Peyer's patch (tissue), 4 donors: ENCODE measurements at regions not wholly inside any gene's neighbourhood (a gene's known extent, or its start where the extent isn't known, plus 50 kb on each side); places are given as distances from the start of the nearest gene placed in this dataset.

ENCODE experiments used
- DNase-seq, 3 donors: peaks; one replicate each; pipeline ENCODE4 v3.0.0-alpha.2; 2017 to 2019
- H3K27ac ChIP-seq, 4 donors: fragments of 200-600 bp; sonication (generic); one replicate each; pipeline ENCODE4 v1.5.1; 2016 to 2019
- H3K27me3 ChIP-seq, 2 donors: fragments of 200-600 bp; sonication (generic); one replicate each; pipeline ENCODE4 v1.5.1; 2019
- H3K36me3 ChIP-seq, 3 donors: fragments of 200-600 bp; sonication (generic); one replicate each; pipeline ENCODE4 v1.5.1; 2016 to 2019
- H3K4me1 ChIP-seq, 4 donors: fragments of 200-600 bp; sonication (generic); one replicate each; pipeline ENCODE4 v1.5.1; 2016 to 2019
- H3K4me3 ChIP-seq, 4 donors: fragments of 200-600 bp; sonication (generic); 1 replicate in 3 of 4; 2 replicates in 1 of 4; pipeline ENCODE4 v1.5.1; 2016 to 2019; ENCODE audit warnings: mild to moderate bottlenecking in 1 of 4
- H3K9me3 ChIP-seq, 4 donors: fragments of 200-600 bp; sonication (generic); one replicate each; pipeline ENCODE4 v1.5.1; 2016 to 2019; ENCODE audit warnings: mild to moderate bottlenecking in 1 of 4
- POLR2A ChIP-seq, 2 donors: fragments of 450-650 bp; IDR thresholded peaks; one replicate each; pipeline ENCODE4 v1.5.1; 2017; ENCODE audit warnings: antibody characterized with exemption in 2 of 2, mild to moderate bottlenecking in 2 of 2, moderate library complexity in 2 of 2
- TF ChIP-seq, protein P1 (sequence below), 6 experiments: fragments of 450-650 bp in 4 of 6; fragments of 200-600 bp in 2 of 6; sonication (generic) in 1 of 6; IDR thresholded peaks; one replicate each; pipeline ENCODE4 v1.5.1; 2017 to 2019; ENCODE audit warnings: antibody characterized with exemption in 6 of 6, mild to moderate bottlenecking in 3 of 6, moderate library complexity in 1 of 6

DNA sequence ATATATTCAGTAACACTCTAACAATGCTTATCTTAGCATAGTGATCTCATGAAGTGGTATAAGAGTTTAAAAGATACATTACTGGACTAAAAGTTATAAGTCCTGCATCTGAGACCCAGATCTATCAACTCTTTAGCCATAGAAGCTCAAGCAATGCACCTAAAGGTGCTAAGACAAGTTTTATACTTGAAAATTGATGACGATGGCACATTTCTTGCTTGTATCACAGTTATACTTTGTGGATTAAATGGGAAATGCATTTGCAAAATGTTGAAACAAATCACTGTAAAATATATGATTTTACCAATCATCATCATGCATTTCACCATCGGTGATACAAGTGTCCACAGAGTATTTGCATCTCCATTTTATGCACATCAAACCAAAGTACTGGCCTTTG lies 525.3 kb upstream of the ZNF385D start:
- no peaks in the 10 kb centered on the region for H3K4me1 ChIP-seq
- no peak for DNase-seq
- H3K4me3 ChIP-seq = no peak overlapping the region
- H3K27me3 ChIP-seq = no peaks in the 10 kb centered on the region
- no peaks in the 10 kb centered on the region for H3K36me3 ChIP-seq
- H3K27ac ChIP-seq = no peak overlapping the region
- H3K9me3 ChIP-seq = no peaks in the 10 kb centered on the region
- no peak for TF ChIP-seq POLR2A (IDR thresholded peaks at IDR 0.05)
- TF ChIP-seq, protein P1, sequence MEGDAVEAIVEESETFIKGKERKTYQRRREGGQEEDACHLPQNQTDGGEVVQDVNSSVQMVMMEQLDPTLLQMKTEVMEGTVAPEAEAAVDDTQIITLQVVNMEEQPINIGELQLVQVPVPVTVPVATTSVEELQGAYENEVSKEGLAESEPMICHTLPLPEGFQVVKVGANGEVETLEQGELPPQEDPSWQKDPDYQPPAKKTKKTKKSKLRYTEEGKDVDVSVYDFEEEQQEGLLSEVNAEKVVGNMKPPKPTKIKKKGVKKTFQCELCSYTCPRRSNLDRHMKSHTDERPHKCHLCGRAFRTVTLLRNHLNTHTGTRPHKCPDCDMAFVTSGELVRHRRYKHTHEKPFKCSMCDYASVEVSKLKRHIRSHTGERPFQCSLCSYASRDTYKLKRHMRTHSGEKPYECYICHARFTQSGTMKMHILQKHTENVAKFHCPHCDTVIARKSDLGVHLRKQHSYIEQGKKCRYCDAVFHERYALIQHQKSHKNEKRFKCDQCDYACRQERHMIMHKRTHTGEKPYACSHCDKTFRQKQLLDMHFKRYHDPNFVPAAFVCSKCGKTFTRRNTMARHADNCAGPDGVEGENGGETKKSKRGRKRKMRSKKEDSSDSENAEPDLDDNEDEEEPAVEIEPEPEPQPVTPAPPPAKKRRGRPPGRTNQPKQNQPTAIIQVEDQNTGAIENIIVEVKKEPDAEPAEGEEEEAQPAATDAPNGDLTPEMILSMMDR (IDR thresholded peaks at IDR 0.05) = no peak

- H3K27ac ChIP-seq = no peak overlapping the region
- no peak overlapping the region for H3K4me3 ChIP-seq
- H3K9me3 ChIP-seq = no peaks in the 10 kb centered on the region
- TF ChIP-seq, protein P1 (IDR thresholded peaks at IDR 0.05) = no peak
- no peak for TF ChIP-seq POLR2A (IDR thresholded peaks at IDR 0.05)
- DNase-seq = no peak
- H3K36me3 ChIP-seq = no peaks in the 10 kb centered on the region
- no peaks in the 10 kb centered on the region for H3K27me3 ChIP-seq
- H3K4me1 ChIP-seq = no peaks in the 10 kb centered on the region
Measured at GRCh38 chr3:22284559-22284958, 533.5 kb upstream of the ZNF385D start.

DNA sequence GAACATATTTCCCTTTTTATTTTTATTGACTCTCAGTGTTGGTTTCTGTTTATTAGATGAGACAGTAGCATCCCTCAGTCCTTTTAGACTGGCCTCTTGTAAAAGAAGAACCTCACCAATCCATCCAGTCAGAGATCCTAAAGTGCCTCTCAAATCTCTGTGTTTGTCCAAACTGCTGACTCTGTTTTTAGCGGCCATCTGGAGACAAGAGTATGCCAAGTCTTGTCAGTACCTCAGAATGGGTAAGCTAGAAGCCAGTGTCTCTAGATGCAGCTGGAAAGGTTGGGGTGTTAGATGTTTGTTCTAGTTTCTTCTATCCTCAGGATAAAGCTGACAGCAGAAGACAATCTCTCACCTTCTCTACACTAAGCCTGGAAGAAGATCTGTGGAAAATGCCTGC lies 537.7 kb upstream of the ZNF385D start:
- no peaks in the 10 kb centered on the region for H3K4me1 ChIP-seq
- peaks cover 0 to 7% (median 0%) of the 10 kb centered on the region in 4 donors for H3K9me3 ChIP-seq
- TF ChIP-seq, protein P1 (IDR thresholded peaks at IDR 0.05) = no peak
- TF ChIP-seq POLR2A (IDR thresholded peaks at IDR 0.05) = no peak
- H3K27me3 ChIP-seq = no peaks in the 10 kb centered on the region
- no peak overlapping the region for H3K4me3 ChIP-seq
- no peak overlapping the region for H3K27ac ChIP-seq
- H3K36me3 ChIP-seq = no peaks in the 10 kb centered on the region
- no peak for DNase-seq

DNA sequence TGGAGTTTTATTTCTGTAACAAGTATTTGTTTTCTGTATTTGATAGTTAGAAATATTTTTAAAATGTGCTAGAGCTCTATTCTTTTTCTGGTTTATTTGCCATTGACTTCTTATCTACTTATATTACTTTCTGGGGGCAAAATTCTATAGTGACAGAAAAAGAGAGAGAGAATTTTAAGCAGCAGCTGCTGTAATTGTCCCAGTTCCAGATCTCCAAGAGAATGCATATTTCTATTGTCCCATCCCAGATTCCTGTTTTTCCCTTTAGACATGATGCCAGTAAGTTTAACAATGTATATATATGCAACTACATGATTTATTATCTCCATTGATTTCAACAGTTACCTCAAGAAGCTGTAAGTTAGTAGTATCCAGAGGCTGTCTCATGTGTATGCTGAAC lies 541.7 kb upstream of the ZNF385D start:
- H3K27ac ChIP-seq = no peak overlapping the region
- peaks cover 0 to 7% (median 0%) of the 10 kb centered on the region in 4 donors for H3K9me3 ChIP-seq
- no peak overlapping the region for H3K4me3 ChIP-seq
- DNase-seq = no peak
- H3K4me1 ChIP-seq = no peaks in the 10 kb centered on the region
- H3K27me3 ChIP-seq = no peaks in the 10 kb centered on the region
- no peaks in the 10 kb centered on the region for H3K36me3 ChIP-seq
- TF ChIP-seq, protein P1 (IDR thresholded peaks at IDR 0.05) = no peak
- no peak for TF ChIP-seq POLR2A (IDR thresholded peaks at IDR 0.05)

DNA sequence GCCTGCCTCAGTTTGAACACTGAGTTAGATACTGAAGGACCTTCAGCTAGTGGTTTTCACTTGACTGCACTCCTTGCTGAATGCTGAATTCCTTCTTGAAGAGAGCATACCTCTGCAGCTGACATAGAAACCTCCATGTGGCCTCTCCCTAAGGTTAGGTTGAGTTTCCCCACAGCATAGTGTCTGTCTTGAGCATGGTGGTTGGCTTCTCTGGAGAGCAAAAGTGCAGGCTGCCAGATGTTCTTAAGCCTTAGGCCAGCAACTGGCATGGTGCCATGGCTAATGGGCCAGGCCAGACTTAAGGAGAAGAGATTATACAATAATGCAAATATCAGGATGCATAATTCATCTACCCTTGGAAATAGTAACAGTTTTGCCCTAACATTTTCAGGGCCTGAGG lies 545.6 kb upstream of the ZNF385D start:
- H3K4me1 ChIP-seq = no peaks in the 10 kb centered on the region
- no peak overlapping the region for H3K4me3 ChIP-seq
- H3K9me3 ChIP-seq = no peaks in the 10 kb centered on the region
- no peak for TF ChIP-seq POLR2A (IDR thresholded peaks at IDR 0.05)
- no peaks in the 10 kb centered on the region for H3K27me3 ChIP-seq
- no peak overlapping the region for H3K27ac ChIP-seq
- no peaks in the 10 kb centered on the region for H3K36me3 ChIP-seq
- no peak for DNase-seq

DNA sequence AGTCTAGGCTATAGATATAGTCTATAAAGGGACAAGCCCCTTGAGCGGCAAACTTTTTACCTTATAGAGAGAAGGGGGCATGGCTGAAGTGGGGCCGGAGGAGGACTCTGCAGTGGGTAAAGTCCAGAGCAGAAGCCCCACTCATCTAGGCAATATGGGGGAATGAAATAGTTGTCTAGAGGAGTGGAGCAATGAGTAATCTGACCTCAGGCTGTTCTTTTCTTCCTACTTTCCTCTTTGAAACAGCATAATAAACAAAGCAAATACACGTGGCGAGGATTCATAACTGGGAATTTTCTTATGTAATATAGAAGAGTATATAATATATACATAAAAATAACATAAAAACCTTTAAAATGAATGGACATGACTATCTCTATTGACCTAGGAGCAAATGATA lies 546.4 kb upstream of the ZNF385D start:
- TF ChIP-seq, protein P1 (IDR thresholded peaks at IDR 0.05) = no peak
- no peak for TF ChIP-seq POLR2A (IDR thresholded peaks at IDR 0.05)
- no peaks in the 10 kb centered on the region for H3K4me1 ChIP-seq
- no peaks in the 10 kb centered on the region for H3K27me3 ChIP-seq
- DNase-seq = no peak
- H3K36me3 ChIP-seq = no peaks in the 10 kb centered on the region
- no peaks in the 10 kb centered on the region for H3K9me3 ChIP-seq
- H3K4me3 ChIP-seq = no peak overlapping the region
- no peak overlapping the region for H3K27ac ChIP-seq
